Right renal pelvis (tissue), 4 donors: ENCODE measurements at regions not wholly inside any gene's neighbourhood (a gene's known extent, or its start where the extent isn't known, plus 50 kb on each side); places are given as distances from the start of the nearest gene placed in this dataset.

ENCODE experiments used
- DNase-seq, 4 donors: peaks; one replicate each; pipeline ENCODE4 v3.0.0-alpha.2; 2013; ENCODE audit warnings: low read depth in 4 of 4, low spot score in 3 of 4, missing footprints in 1 of 4

GRCh38 chr6:104434519-104434918, 425.2 kb downstream of the HACE1 start:
- no peak for DNase-seq

GRCh38 chr6:104431096-104431495, 428.6 kb downstream of the HACE1 start:
- no peak for DNase-seq

GRCh38 chr6:104428184-104428583, 431.5 kb downstream of the HACE1 start:
- no peak for DNase-seq

GRCh38 chr6:104423691-104424090, 436.0 kb downstream of the HACE1 start:
- no peak for DNase-seq

GRCh38 chr6:104421650-104422049, 438.1 kb downstream of the HACE1 start:
- DNase-seq = no peak

- DNase-seq = no peak
Observed at GRCh38 chr6:104418839-104419238, 440.9 kb downstream of the HACE1 start.

GRCh38 chr6:104418125-104418524, 441.6 kb downstream of the HACE1 start:
- DNase-seq = no peak

- DNase-seq = no peak
Observed at GRCh38 chr6:104414723-104415122, 445.0 kb downstream of the HACE1 start.

- no peak for DNase-seq
Observed at GRCh38 chr6:104413767-104414166, 446.0 kb downstream of the HACE1 start.

GRCh38 chr6:104411302-104411701, 448.4 kb downstream of the HACE1 start:
- no peak for DNase-seq

- DNase-seq = no peak
Observed at GRCh38 chr6:104409913-104410312, 449.8 kb downstream of the HACE1 start.

GRCh38 chr6:104407957-104408356, 451.8 kb downstream of the HACE1 start:
- no peak for DNase-seq

- no peak for DNase-seq
Observed at GRCh38 chr6:104404377-104404776, 455.3 kb downstream of the HACE1 start.

- DNase-seq = no peak
Observed at GRCh38 chr6:104402572-104402971, 457.1 kb downstream of the HACE1 start.

- no peak for DNase-seq
Observed at GRCh38 chr6:104401926-104402325, 457.8 kb downstream of the HACE1 start.

- no peak for DNase-seq
Observed at GRCh38 chr6:104400844-104401243, 458.9 kb downstream of the HACE1 start.

- no peak for DNase-seq
Observed at GRCh38 chr6:104396077-104396476, 463.6 kb downstream of the HACE1 start.

GRCh38 chr6:104381907-104382306, 477.8 kb downstream of the HACE1 start:
- no peak for DNase-seq

GRCh38 chr6:104365451-104366234, 494.1 kb downstream of the HACE1 start:
- DNase-seq = no peak

GRCh38 chr6:104357928-104358327, 501.8 kb downstream of the HACE1 start:
- no peak for DNase-seq

GRCh38 chr6:104356197-104356596, 503.5 kb downstream of the HACE1 start:
- DNase-seq = no peak

GRCh38 chr6:104349191-104349590, 510.5 kb downstream of the HACE1 start:
- no peak for DNase-seq

- no peak for DNase-seq
Observed at GRCh38 chr6:104344223-104344622, 515.5 kb downstream of the HACE1 start.
